ENCODE measurements at regions not wholly inside any gene's neighbourhood (a gene's known extent, or its start where the extent isn't known, plus 50 kb on each side); places are given as distances from the start of the nearest gene placed in this dataset.

GRCh38 chr4:124372916-124373315, 339.6 kb downstream of the ANKRD50 start:
- CTCF ChIA-PET (ENCODE audit: partially characterized antibody) = no interaction called here
- no peak overlapping the region for H3K27ac ChIP-seq (ENCODE audit: low read depth, low read length)

DNA sequence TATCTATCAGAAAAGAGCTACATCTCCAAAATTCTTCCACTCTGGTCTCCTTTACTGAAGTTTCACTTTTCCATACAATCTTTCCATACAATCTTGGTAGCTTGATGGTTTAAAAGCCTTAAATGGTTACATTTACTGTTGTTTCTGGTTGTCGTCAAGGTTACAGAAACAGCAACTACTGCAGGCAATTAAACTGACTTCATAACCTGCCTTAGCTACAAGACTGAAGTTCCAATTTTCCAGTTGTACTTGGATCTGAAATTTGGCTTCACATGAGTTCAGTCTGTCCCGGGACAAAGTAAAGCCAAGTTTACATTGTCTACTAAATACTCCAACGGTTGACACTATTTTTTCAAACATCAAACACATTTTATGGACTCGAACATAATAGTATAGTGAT, 326.4 kb downstream of the ANKRD50 start:
- no peak overlapping the region for H3K4me3 Mint-ChIP-seq
- Histone ChIP-seq H3K4me3 (ENCODE audit: low read length in 2 of 2) (no peak overlapping the region), H3K4me1 (ENCODE audit: insufficient read depth, low read length) (no peaks in the 10 kb centered on the region), H3K27ac (ENCODE audit: low read depth, low read length) (no peak overlapping the region), H3K27me3 (ENCODE audit: insufficient read depth, low read length) (no peaks in the 10 kb centered on the region), H3K9me3 (ENCODE audit: control insufficient read depth in 1 of 2, low read length in 2 of 2) (no peaks in the 10 kb centered on the region), H3K36me3 (ENCODE audit: insufficient read depth, low read length) (no peaks in the 10 kb centered on the region)
- ChIA-PET POLR2A (ENCODE audit: partially characterized antibody) (no interaction called here), CTCF (ENCODE audit: partially characterized antibody) (no interaction called here)
- peaks cover 0 to 2% (median 0%) of the 10 kb centered on the region in 8 donors for H3K9me3 Mint-ChIP-seq
- H3K27me3 Mint-ChIP-seq = no peaks in the 10 kb centered on the region
- no peaks in the 10 kb centered on the region for H3K4me1 Mint-ChIP-seq
- intact Hi-C loops (cut with micrococcal nuclease) = no loop called here
- no peaks in the 10 kb centered on the region for H3K36me3 Mint-ChIP-seq
- no peak overlapping the region for H3K27ac Mint-ChIP-seq
- no peak for DNase-seq

More at GRCh38 chr4:124372916-124373315, 339.6 kb downstream of the ANKRD50 start:
- Mint-ChIP-seq H3K27ac (no peak overlapping the region), H3K4me1 (no peaks in the 10 kb centered on the region), H3K36me3 (no peaks in the 10 kb centered on the region), H3K27me3 (no peaks in the 10 kb centered on the region), H3K4me3 (no peak overlapping the region), H3K9me3 (peaks cover 0 to 21% (median 5%) of the 10 kb centered on the region in 8 donors)
- Histone ChIP-seq H3K4me3 (ENCODE audit: low read length in 2 of 2) (no peak overlapping the region), H3K36me3 (ENCODE audit: insufficient read depth, low read length) (no peaks in the 10 kb centered on the region), H3K4me1 (ENCODE audit: insufficient read depth, low read length) (no peaks in the 10 kb centered on the region), H3K9me3 (ENCODE audit: control insufficient read depth in 1 of 2, low read length in 2 of 2) (no peaks in the 10 kb centered on the region), H3K27me3 (ENCODE audit: insufficient read depth, low read length) (no peaks in the 10 kb centered on the region)
- intact Hi-C loops (cut with micrococcal nuclease) = no loop called here
- no peak for DNase-seq
- POLR2A ChIA-PET (ENCODE audit: partially characterized antibody) = no interaction called here

GRCh38 chr4:124386648-124387047, 325.9 kb downstream of the ANKRD50 start:
- no peaks in the 10 kb centered on the region for H3K36me3 ChIP-seq (ENCODE audit: insufficient read depth, low read length)
- Mint-ChIP-seq H3K9me3 (peaks cover 0 to 2% (median 0%) of the 10 kb centered on the region in 8 donors), H3K36me3 (no peaks in the 10 kb centered on the region), H3K27ac (no peak overlapping the region), H3K27me3 (no peaks in the 10 kb centered on the region), H3K4me3 (no peak overlapping the region), H3K4me1 (no peaks in the 10 kb centered on the region)
- DNase-seq = no peak
- no peaks in the 10 kb centered on the region for H3K27me3 ChIP-seq (ENCODE audit: insufficient read depth, low read length)
- POLR2A ChIA-PET (ENCODE audit: partially characterized antibody) = no interaction called here
- H3K27ac ChIP-seq (ENCODE audit: low read depth, low read length) = no peak overlapping the region
- H3K4me1 ChIP-seq (ENCODE audit: insufficient read depth, low read length) = no peaks in the 10 kb centered on the region
- intact Hi-C loops (cut with micrococcal nuclease) = no loop called here
- H3K4me3 ChIP-seq (ENCODE audit: low read length in 2 of 2) = no peak overlapping the region
- CTCF ChIA-PET (ENCODE audit: partially characterized antibody) = no interaction called here
- H3K9me3 ChIP-seq (ENCODE audit: control insufficient read depth in 1 of 2, low read length in 2 of 2) = no peaks in the 10 kb centered on the region

GRCh38 chr4:124389591-124389990, 322.9 kb downstream of the ANKRD50 start:
- POLR2A ChIA-PET (ENCODE audit: partially characterized antibody) = no interaction called here

DNA sequence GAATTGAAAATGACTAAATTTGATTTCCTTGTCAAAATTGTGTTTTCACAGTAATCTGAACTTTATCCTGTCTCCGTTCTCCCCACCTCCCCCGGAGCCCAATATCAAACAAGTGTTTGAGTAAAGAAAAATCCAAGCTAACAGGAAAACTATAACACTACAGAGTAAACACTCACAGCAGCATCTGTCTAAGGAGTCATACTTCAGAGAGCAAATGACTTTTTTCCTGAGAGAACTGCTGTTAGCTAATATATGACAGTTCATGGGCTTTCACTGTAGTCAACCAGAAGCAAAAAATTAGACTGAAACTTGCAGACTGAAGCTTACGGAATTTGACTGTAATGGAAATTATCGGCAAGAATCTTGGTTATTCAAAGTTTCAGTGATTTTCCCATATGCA, 321.7 kb downstream of the ANKRD50 start:
- intact Hi-C loops (cut with micrococcal nuclease) = no loop called here
- no peak for DNase-seq
- H3K27me3 ChIP-seq (ENCODE audit: insufficient read depth, low read length) = no peaks in the 10 kb centered on the region
- no peaks in the 10 kb centered on the region for H3K4me1 ChIP-seq (ENCODE audit: insufficient read depth, low read length)
- no peak overlapping the region for H3K27ac ChIP-seq (ENCODE audit: low read depth, low read length)
- Mint-ChIP-seq H3K9me3 (peaks cover 0 to 4% (median 0%) of the 10 kb centered on the region in 8 donors), H3K27me3 (no peaks in the 10 kb centered on the region), H3K27ac (no peak overlapping the region), H3K36me3 (no peaks in the 10 kb centered on the region), H3K4me3 (no peak overlapping the region), H3K4me1 (no peaks in the 10 kb centered on the region)
- no peaks in the 10 kb centered on the region for H3K36me3 ChIP-seq (ENCODE audit: insufficient read depth, low read length)
- ChIA-PET POLR2A (ENCODE audit: partially characterized antibody) (no interaction called here), CTCF (ENCODE audit: partially characterized antibody) (no interaction called here)
- H3K9me3 ChIP-seq (ENCODE audit: control insufficient read depth in 1 of 2, low read length in 2 of 2) = no peaks in the 10 kb centered on the region
- no peak overlapping the region for H3K4me3 ChIP-seq (ENCODE audit: low read length in 2 of 2)

More at GRCh38 chr4:124389591-124389990, 322.9 kb downstream of the ANKRD50 start:
- no peaks in the 10 kb centered on the region for H3K36me3 Mint-ChIP-seq
- H3K4me1 Mint-ChIP-seq = no peaks in the 10 kb centered on the region
- Histone ChIP-seq H3K27ac (ENCODE audit: low read depth, low read length) (no peak overlapping the region), H3K4me3 (ENCODE audit: low read length in 2 of 2) (no peak overlapping the region), H3K36me3 (ENCODE audit: insufficient read depth, low read length) (no peaks in the 10 kb centered on the region), H3K27me3 (ENCODE audit: insufficient read depth, low read length) (no peaks in the 10 kb centered on the region), H3K9me3 (ENCODE audit: control insufficient read depth in 1 of 2, low read length in 2 of 2) (no peaks in the 10 kb centered on the region), H3K4me1 (ENCODE audit: insufficient read depth, low read length) (no peaks in the 10 kb centered on the region)
- no peak for DNase-seq
- no peak overlapping the region for H3K4me3 Mint-ChIP-seq
- no peak overlapping the region for H3K27ac Mint-ChIP-seq
- intact Hi-C loops (cut with micrococcal nuclease) = no loop called here
- H3K27me3 Mint-ChIP-seq = no peaks in the 10 kb centered on the region
- peaks cover 0 to 3% (median 0%) of the 10 kb centered on the region in 8 donors for H3K9me3 Mint-ChIP-seq
- CTCF ChIA-PET (ENCODE audit: partially characterized antibody) = no interaction called here

DNA sequence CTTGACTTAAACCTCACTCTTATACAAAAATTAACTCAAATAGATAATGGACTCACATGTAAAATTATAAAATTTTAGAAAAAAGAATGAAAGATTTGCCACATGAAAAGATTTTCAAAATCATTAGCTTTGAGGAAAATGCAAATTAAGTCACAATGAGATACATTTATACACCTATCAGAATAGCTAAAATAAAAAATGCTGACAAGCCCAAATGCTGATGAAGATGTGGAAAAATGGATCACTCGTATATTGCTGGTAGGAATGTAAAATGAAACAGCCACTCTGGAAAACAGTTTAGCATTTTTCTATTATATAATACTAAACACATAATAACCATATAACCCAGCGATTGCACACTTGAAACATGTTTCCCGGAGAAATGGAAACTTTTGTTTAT, 316.2 kb downstream of the ANKRD50 start:
- Histone ChIP-seq H3K4me1 (ENCODE audit: insufficient read depth, low read length) (no peaks in the 10 kb centered on the region), H3K9me3 (ENCODE audit: control insufficient read depth in 1 of 2, low read length in 2 of 2) (no peaks in the 10 kb centered on the region), H3K27me3 (ENCODE audit: insufficient read depth, low read length) (no peaks in the 10 kb centered on the region), H3K27ac (ENCODE audit: low read depth, low read length) (no peak overlapping the region), H3K4me3 (ENCODE audit: low read length in 2 of 2) (no peak overlapping the region), H3K36me3 (ENCODE audit: insufficient read depth, low read length) (no peaks in the 10 kb centered on the region)
- no peaks in the 10 kb centered on the region for H3K27me3 Mint-ChIP-seq
- ChIA-PET CTCF (ENCODE audit: partially characterized antibody) (no interaction called here), POLR2A (ENCODE audit: partially characterized antibody) (no interaction called here)
- intact Hi-C loops (cut with micrococcal nuclease) = no loop called here
- no peak overlapping the region for H3K4me3 Mint-ChIP-seq
- no peaks in the 10 kb centered on the region for H3K36me3 Mint-ChIP-seq
- H3K27ac Mint-ChIP-seq = no peak overlapping the region
- no peak for DNase-seq
- H3K9me3 Mint-ChIP-seq = peaks cover 0 to 5% (median 0%) of the 10 kb centered on the region in 8 donors
- H3K4me1 Mint-ChIP-seq = no peaks in the 10 kb centered on the region

- Histone ChIP-seq H3K27ac (ENCODE audit: low read depth, low read length) (no peak overlapping the region), H3K36me3 (ENCODE audit: insufficient read depth, low read length) (no peaks in the 10 kb centered on the region), H3K9me3 (ENCODE audit: control insufficient read depth in 1 of 2, low read length in 2 of 2) (no peaks in the 10 kb centered on the region), H3K4me3 (ENCODE audit: low read length in 2 of 2) (no peak overlapping the region), H3K27me3 (ENCODE audit: insufficient read depth, low read length) (no peaks in the 10 kb centered on the region), H3K4me1 (ENCODE audit: insufficient read depth, low read length) (no peaks in the 10 kb centered on the region)
- H3K36me3 Mint-ChIP-seq = no peaks in the 10 kb centered on the region
- POLR2A ChIA-PET (ENCODE audit: partially characterized antibody) = no interaction called here
- H3K27ac Mint-ChIP-seq = no peak overlapping the region
- no peak for DNase-seq
- no peaks in the 10 kb centered on the region for H3K27me3 Mint-ChIP-seq
- H3K4me1 Mint-ChIP-seq = no peaks in the 10 kb centered on the region
- CTCF ChIA-PET (ENCODE audit: partially characterized antibody) = no interaction called here
- intact Hi-C loops (cut with micrococcal nuclease) = no loop called here
- H3K9me3 Mint-ChIP-seq = peaks cover 0 to 6% (median 0%) of the 10 kb centered on the region in 8 donors
- H3K4me3 Mint-ChIP-seq = no peak overlapping the region
Observed at GRCh38 chr4:124401606-124402005, 310.9 kb downstream of the ANKRD50 start.

DNA sequence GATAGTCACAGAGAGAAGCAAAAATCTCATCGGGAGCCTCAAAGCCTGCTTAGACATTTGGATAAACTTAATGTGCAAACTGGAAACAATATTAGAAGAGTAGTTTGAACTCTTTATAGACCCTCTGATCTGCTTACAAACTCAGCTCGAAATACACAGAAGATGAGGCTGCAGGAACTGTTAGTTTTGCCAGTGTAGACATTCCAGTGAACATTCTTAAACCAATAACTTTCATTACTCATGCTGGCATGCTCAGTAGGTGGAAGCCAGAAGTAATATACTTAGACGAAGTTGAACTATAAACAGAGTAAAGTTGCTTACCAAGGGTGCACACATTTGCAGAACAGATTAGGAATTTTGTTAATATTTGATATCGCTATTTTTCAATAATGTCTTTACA, 303.5 kb downstream of the ANKRD50 start:
- ChIA-PET CTCF (ENCODE audit: partially characterized antibody) (no interaction called here), POLR2A (ENCODE audit: partially characterized antibody) (no interaction called here)
- no peaks in the 10 kb centered on the region for H3K9me3 ChIP-seq (ENCODE audit: control insufficient read depth in 1 of 2, low read length in 2 of 2)
- intact Hi-C loops (cut with micrococcal nuclease) = no loop called here
- H3K36me3 ChIP-seq (ENCODE audit: insufficient read depth, low read length) = no peaks in the 10 kb centered on the region
- no peak overlapping the region for H3K27ac ChIP-seq (ENCODE audit: low read depth, low read length)
- Mint-ChIP-seq H3K9me3 (peaks cover 0 to 7% (median 0%) of the 10 kb centered on the region in 8 donors), H3K4me3 (no peak overlapping the region), H3K4me1 (no peaks in the 10 kb centered on the region), H3K36me3 (no peaks in the 10 kb centered on the region), H3K27ac (no peak overlapping the region), H3K27me3 (no peaks in the 10 kb centered on the region)
- no peaks in the 10 kb centered on the region for H3K27me3 ChIP-seq (ENCODE audit: insufficient read depth, low read length)
- no peaks in the 10 kb centered on the region for H3K4me1 ChIP-seq (ENCODE audit: insufficient read depth, low read length)
- no peak overlapping the region for H3K4me3 ChIP-seq (ENCODE audit: low read length in 2 of 2)
- DNase-seq = no peak
